ENCODE measurements at regions not wholly inside any gene's neighbourhood (a gene's known extent, or its start where the extent isn't known, plus 50 kb on each side); places are given as distances from the start of the nearest gene placed in this dataset.
A peak's percentile ranks its signal among the peaks of the same experiment; 100 is the strongest.

- Histone ChIP-seq H3K9ac (no peak overlapping the region), H3K4me1 (peaks cover 19 to 59% (median 28%) of the 10 kb centered on the region in 10 experiments), H3K27me3 (no peaks in the 10 kb centered on the region), H3K9me3 (replicated peaks in 1 of 11) (no peaks in the 10 kb centered on the region), H3K4me2 (peak overlapping the region in 3 of 11 experiments; percentile 8 to 12 (median 10); a peak in 1 of 22 replicates), H3K36me3 (no peaks in the 10 kb centered on the region), H4K20me1 (no peaks in the 10 kb centered on the region), H3K4me3 (no peak overlapping the region), H3K27ac (peak overlapping the region in 2 of 11 experiments; percentile 39 to 50; a peak in 2 of 22 replicates)
- no peak for TF ChIP-seq Cebpa-rat (IDR thresholded peaks at IDR 0.05)
These were observed 58.0 kb upstream of the TMEM178A start for GRCh38 chr2:39607538-39608262.

DNA sequence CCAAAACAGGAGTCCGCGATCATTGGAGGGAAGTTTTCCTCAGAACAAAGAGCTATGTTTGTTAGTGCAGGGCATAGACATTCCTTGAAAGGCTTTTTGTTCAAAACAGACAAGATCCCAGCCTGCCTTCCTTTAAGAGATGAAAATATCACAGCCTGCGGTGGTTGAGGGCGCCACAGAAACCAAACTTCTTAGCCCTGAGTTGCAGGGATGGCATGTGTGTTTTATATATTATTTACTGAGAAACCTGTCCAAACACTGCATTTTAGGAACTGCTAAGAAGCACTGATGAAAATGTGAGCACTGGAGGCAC lies 57.5 kb upstream of the TMEM178A start:
- no peaks in the 10 kb centered on the region for H4K20me1 ChIP-seq
- no peaks in the 10 kb centered on the region for H3K27me3 ChIP-seq
- H3K4me1 ChIP-seq = peaks cover 19 to 54% (median 25%) of the 10 kb centered on the region in 10 experiments
- peak overlapping the region in 5 of 11 experiments; percentile 8 to 34 (median 12); a peak in 4 of 22 replicates for H3K4me2 ChIP-seq
- no peak for TF ChIP-seq Cebpa-rat (IDR thresholded peaks at IDR 0.05)
- no peaks in the 10 kb centered on the region for H3K36me3 ChIP-seq
- no peaks in the 10 kb centered on the region for H3K9me3 ChIP-seq (replicated peaks in 1 of 11)
- H3K4me3 ChIP-seq = no peak overlapping the region
- H3K27ac ChIP-seq = peak overlapping the region in 3 of 11 experiments; percentile 26 to 50 (median 39); a peak in 5 of 22 replicates
- H3K9ac ChIP-seq = no peak overlapping the region

DNA sequence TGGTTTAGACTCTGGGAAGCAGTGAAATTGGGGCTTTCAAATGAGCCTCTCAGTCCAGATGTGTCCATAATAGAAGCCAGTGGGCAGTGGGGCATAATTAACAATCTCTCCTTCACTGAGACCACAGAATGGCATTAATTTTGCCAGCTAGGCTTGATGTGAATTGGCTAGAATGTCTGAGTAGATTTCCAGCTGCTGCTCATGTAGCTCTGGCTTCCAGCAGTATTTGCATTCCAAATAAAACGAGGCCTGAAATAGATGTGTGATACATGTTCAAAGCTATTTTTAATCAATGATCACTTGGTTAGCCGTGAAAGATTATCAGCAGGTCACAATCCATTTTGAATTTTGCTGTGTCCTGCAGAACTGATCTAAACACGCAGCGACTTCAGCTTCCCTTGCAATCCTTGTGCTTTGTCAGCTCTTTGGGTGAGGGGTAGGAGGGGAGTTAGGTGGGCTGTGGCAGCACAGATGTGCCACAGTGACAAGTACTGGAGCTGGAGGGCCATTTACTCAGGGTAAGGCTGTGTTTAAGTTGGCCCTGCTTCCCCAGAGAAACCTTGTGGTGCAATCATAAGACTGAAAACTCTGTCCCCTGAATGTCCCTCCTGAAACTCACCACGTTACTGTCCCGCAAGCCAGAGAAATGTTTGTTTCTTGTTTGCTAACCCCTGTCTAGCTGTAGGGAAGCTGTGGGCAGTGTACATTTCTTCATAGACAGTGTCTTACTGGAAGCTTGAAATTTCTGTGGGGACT lies 56.9 kb upstream of the TMEM178A start:
- peaks cover 0 to 1% (median 0%) of the 10 kb centered on the region in 11 experiments; a peak in 1 of 22 replicates for H3K9me3 ChIP-seq (replicated peaks in 1 of 11)
- peak overlapping the region in 3 of 11 experiments; percentile 26 to 50 (median 39); a peak in 5 of 22 replicates for H3K27ac ChIP-seq
- no peak overlapping the region for H3K9ac ChIP-seq
- peak overlapping the region in 9 of 11 experiments; percentile 0 to 47 (median 14); a peak in 9 of 22 replicates for H3K4me2 ChIP-seq
- 0 out of 22 replicates have a peak, but pooled peaks of 1 of the 11 experiments have one; percentile 22 for TF ChIP-seq Cebpa-rat (IDR thresholded peaks at IDR 0.05)
- H3K4me3 ChIP-seq = no peak overlapping the region
- H3K36me3 ChIP-seq = no peaks in the 10 kb centered on the region
- H3K27me3 ChIP-seq = no peaks in the 10 kb centered on the region
- peaks cover 17 to 48% (median 22%) of the 10 kb centered on the region in 10 experiments; a peak in 19 of 20 replicates for H3K4me1 ChIP-seq
- no peaks in the 10 kb centered on the region for H4K20me1 ChIP-seq

DNA sequence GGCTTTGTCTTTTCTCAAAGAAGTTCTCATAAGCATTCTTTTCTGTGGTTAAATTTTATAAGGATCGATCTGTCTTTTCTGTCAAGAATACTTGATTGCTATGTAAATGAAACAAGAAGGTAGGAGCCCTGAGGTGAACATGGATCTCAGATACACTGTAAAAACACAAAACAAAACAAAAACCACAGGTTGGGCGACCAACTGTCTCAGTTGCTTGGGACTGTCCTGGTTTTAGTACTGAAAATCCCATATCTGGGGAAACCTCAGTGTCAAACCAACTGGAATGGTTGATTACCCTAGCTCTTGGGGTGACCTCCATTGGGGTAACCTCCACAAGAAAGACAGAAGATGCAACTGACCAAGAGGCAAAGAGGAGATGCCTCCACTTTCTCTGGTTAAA lies 55.8 kb upstream of the TMEM178A start:
- Histone ChIP-seq H3K9me3 (replicated peaks in 1 of 11) (peaks cover 0 to 9% (median 0%) of the 10 kb centered on the region in 11 experiments; a peak in 3 of 22 replicates), H3K36me3 (no peaks in the 10 kb centered on the region), H3K27ac (peak overlapping the region in 2 of 11 experiments; percentile 39 to 57; a peak in 5 of 22 replicates), H3K27me3 (no peaks in the 10 kb centered on the region), H4K20me1 (no peaks in the 10 kb centered on the region), H3K4me1 (peaks cover 16 to 37% (median 22%) of the 10 kb centered on the region in 10 experiments; a peak in 19 of 20 replicates), H3K4me3 (no peak overlapping the region), H3K9ac (no peak overlapping the region), H3K4me2 (peak overlapping the region in 9 of 11 experiments; percentile 42 to 73 (median 61); a peak in 17 of 22 replicates)
- no peak for TF ChIP-seq Cebpa-rat (IDR thresholded peaks at IDR 0.05)

DNA sequence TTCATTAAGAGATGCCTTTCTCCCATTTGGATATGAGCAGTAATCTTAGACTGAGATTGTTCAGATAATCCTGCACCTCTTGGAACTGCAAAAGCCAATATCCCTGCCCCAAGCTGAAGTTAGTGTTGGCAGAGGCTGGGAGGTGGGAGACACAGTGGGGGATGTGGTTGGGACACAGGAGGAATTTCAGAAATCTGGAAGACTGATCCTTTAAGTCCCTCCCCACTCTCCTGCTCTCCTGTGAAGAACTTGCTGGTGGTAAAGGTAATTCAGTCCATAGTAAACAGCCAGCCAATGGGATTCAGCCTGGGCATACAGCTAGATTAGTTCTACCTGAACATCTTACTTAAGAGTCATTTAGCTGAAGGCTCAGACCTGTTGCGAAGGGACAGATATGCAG lies 50.0 kb upstream of the TMEM178A start:
- Histone ChIP-seq H4K20me1 (no peaks in the 10 kb centered on the region), H3K9me3 (replicated peaks in 1 of 11) (peaks cover 0 to 9% (median 0%) of the 10 kb centered on the region in 11 experiments; a peak in 3 of 22 replicates)

More for the DNA sequence above, 50.0 kb upstream of the TMEM178A start:
- H3K27me3 ChIP-seq = no peaks in the 10 kb centered on the region
- no peaks in the 10 kb centered on the region for H3K36me3 ChIP-seq
- no peak overlapping the region for H3K27ac ChIP-seq
- no peak overlapping the region for H3K4me2 ChIP-seq
- peaks cover 16 to 28% (median 19%) of the 10 kb centered on the region in 10 experiments for H3K4me1 ChIP-seq
- no peak overlapping the region for H3K4me3 ChIP-seq
- H3K9ac ChIP-seq = no peak overlapping the region
- no peak for TF ChIP-seq Cebpa-rat (IDR thresholded peaks at IDR 0.05)
